RWPE1 (cell line): ENCODE measurements at regions not wholly inside any gene's neighbourhood (a gene's known extent, or its start where the extent isn't known, plus 50 kb on each side); places are given as distances from the start of the nearest gene placed in this dataset.

ENCODE experiments used
- CTCF ChIA-PET: fragments of 350-600 bp; sonication (Branson Sonifier 250); formaldehyde crosslinking; extraction: SDS; loops from one replicate; lab custom pipeline; 2021; lab: Yijun Ruan, JAX
- POLR2A ChIA-PET: fragments of 400-600 bp; formaldehyde crosslinking; extraction: SDS; loops from one replicate; lab custom pipeline; 2020; ENCODE audit warnings: antibody characterized with exemption; ENCODE audit not compliant: low non-redundant PET; lab: Yijun Ruan, JAX
- DNase-seq: peaks from one replicate; pipeline ENCODE4 v3.0.0; 2012; ENCODE audit warnings: low spot score
- H3K27ac ChIP-seq: fragments of 450-650 bp; 2 replicates; pipeline ENCODE4 v1.5.1; 2017
- TF ChIP-seq, protein P1 (sequence below): fragments of 450-650 bp; conservative IDR thresholded peaks from 2 replicates; pipeline ENCODE4 v1.5.1; 2017; ENCODE audit warnings: low read depth, mild to moderate bottlenecking

DNA sequence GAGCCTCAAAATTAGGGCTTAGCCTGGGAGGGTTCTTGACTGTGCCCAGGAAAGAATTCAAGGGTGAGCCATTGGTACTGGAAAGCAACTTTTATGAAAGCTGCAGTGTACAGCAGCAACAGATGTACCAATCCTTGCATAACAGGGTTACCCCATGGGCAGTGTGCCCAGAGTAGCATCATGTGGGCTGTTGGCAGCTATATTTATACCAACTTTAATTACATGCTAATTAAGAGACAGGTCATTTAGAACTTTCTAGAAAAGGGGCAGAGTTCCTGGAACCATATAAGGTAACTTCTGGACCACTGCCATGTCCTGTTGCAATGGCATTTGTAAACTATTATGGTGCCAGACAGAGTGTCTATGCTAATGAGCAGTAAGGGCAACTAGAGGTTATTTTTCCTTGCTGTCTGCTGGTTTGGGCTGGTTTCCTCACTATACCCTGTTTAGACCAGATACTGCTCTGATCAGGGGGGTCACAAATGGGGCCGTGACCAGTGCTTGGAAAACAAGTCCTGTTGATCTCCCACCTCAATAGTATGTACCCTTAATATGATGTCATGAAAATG, 1120.5 kb upstream of the RAG2 start:
- ChIA-PET POLR2A (no interaction called here), CTCF (interaction anchor here (0.6 kb wide), 1 partner anchor 748 kb away, joined by 3 read pairs; no protein-coding TSS in a partner anchor)
- no peak overlapping the region for H3K27ac ChIP-seq
- TF ChIP-seq, protein P1, sequence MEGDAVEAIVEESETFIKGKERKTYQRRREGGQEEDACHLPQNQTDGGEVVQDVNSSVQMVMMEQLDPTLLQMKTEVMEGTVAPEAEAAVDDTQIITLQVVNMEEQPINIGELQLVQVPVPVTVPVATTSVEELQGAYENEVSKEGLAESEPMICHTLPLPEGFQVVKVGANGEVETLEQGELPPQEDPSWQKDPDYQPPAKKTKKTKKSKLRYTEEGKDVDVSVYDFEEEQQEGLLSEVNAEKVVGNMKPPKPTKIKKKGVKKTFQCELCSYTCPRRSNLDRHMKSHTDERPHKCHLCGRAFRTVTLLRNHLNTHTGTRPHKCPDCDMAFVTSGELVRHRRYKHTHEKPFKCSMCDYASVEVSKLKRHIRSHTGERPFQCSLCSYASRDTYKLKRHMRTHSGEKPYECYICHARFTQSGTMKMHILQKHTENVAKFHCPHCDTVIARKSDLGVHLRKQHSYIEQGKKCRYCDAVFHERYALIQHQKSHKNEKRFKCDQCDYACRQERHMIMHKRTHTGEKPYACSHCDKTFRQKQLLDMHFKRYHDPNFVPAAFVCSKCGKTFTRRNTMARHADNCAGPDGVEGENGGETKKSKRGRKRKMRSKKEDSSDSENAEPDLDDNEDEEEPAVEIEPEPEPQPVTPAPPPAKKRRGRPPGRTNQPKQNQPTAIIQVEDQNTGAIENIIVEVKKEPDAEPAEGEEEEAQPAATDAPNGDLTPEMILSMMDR: no peak
- no peak for DNase-seq

DNA sequence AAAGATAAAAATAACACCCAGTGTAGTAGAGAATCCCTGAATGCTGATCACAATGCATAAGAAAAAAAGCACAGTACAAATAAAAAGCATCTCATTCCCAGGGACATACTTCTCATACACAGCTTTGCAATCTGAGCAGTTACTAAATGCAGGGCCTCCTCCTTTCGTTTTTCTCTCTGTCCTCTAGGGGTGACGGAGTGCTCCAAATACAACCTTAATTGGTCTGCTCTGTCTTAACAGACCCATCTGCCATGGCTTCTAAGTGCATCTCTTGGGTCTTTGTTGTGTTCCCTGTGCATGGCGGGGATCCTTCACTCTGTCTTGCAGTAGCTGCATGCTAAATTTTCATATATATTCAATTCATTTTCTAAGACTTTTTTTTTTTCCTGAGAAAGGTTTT, 1114.2 kb upstream of the RAG2 start:
- TF ChIP-seq, protein P1: no peak
- POLR2A ChIA-PET: no interaction called here
- no peak for DNase-seq
- H3K27ac ChIP-seq: no peak overlapping the region
- CTCF ChIA-PET: interaction anchor here (0.6 kb wide), 3 partner anchors 419 to 1279 kb away, joined by 3 read pairs; no protein-coding TSS in a partner anchor

DNA sequence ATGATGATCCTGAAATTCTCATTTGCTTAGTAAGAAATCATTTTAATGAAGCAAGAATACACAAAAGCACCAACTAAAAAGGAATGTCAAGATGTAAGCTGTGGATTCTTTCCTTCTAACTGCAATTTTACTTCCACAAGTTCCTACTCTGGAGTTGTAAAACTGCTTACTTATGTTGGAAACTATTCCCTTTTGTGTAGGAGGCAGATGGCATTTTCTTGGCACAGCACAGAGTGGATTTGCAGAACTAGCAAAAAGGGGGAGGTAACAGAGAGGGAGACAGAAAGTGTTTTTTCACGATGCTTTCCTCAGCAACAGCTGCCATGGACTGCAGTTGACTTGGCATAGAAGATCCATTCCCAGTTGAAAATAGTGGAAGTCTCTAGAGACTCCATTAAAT, 1112.0 kb upstream of the RAG2 start:
- H3K27ac ChIP-seq: no peak overlapping the region
- POLR2A ChIA-PET: no interaction called here
- no peak for DNase-seq
- TF ChIP-seq, protein P1: no peak
- CTCF ChIA-PET: no interaction called here

DNA sequence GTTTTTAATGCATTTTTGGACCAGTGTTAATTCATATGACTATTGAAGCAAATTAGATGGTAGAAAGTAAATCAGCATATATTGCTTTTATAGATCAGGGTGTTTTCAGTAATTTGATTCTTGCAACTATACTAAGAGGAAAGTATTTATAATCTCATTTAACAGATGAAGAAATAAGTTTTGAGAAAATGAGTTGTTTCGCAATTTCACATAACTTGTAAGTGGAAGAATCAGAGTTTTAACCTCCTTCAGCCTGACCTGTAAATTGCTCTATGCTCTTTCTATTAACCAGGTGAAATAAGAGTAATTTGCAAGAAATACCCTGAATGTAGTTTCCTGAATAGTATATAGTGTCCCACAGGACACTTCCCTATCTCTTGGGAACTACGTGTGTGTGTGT, 1106.8 kb upstream of the RAG2 start:
- H3K27ac ChIP-seq: no peak overlapping the region
- ChIA-PET CTCF (no interaction called here), POLR2A (no interaction called here)
- DNase-seq: no peak
- TF ChIP-seq, protein P1: no peak

DNA sequence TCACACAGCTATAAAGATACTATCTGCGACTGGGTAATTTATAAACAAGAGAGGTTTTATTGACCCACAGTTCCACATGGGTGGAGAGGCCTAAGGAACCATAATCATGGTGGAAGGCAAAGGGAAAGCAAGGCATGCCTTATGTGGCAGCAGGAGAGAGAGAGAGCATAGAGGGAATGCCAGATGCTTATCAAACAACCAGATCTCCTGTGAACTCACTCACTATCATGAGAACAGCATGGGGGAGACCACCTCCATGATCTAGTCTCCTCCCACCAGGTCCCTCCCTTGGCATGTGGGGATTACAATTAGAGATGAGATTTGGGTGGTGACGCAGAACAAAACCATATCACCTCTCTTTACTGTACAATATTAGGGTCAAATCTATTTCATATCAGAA, 1101.6 kb upstream of the RAG2 start:
- TF ChIP-seq, protein P1: no peak
- DNase-seq: no peak
- H3K27ac ChIP-seq: no peak overlapping the region
- ChIA-PET POLR2A (no interaction called here), CTCF (no interaction called here)

DNA sequence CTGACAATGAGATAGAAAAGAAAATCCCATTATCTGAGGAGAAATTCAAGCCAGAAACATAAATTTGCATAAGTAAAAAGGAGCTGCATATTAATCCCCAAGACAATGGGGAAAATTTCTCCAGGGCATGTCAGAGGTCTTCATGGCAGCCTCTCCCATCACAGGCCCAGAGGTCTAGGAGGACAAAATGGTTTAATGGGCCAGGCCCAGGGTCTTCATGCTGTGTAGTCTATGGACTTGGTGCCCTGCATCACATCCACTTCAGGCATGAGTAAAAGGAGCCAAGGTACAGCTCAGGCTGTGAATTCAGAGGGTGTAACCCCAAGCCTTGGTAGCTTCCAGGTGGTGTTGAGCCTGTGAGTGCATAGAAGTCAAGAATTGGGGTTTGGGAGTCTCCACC, 1097.2 kb upstream of the RAG2 start:
- ChIA-PET CTCF (no interaction called here), POLR2A (interaction anchor here (0.6 kb wide), 1 partner anchor 328 kb away, joined by 3 read pairs; no protein-coding TSS in a partner anchor)

More for the DNA sequence above, 1097.2 kb upstream of the RAG2 start:
- no peak overlapping the region for H3K27ac ChIP-seq
- DNase-seq: no peak
- TF ChIP-seq, protein P1: no peak
